RWPE2 (cell line): ENCODE measurements at regions not wholly inside any gene's neighbourhood (a gene's known extent, or its start where the extent isn't known, plus 50 kb on each side); places are given as distances from the start of the nearest gene placed in this dataset.

ENCODE experiments used
- ATAC-seq: fragments of 200-7000 bp; cut with Tn5 transposase; 3 replicates; pipeline ENCODE4 v1.9.1; 2021; ENCODE audit warnings: low read depth
- DNase-seq: peaks from one replicate; pipeline ENCODE4 v3.0.0-alpha.2; 2020; ENCODE audit warnings: low spot score
- H3K27ac ChIP-seq: fragments of 450-650 bp; 2 replicates; pipeline ENCODE4 v1.5.1; 2017; ENCODE audit warnings: mild to moderate bottlenecking; ENCODE audit not compliant: poor library complexity, severe bottlenecking
- H3K27me3 ChIP-seq: fragments of 250-450 bp; sonication (Bioruptor Pico); 2 replicates; pipeline ENCODE4 v1.5.1; 2021; ENCODE audit warnings: mild to moderate bottlenecking, moderate library complexity; ENCODE audit not compliant: insufficient read depth, poor library complexity, severe bottlenecking
- H3K36me3 ChIP-seq: fragments of 250-450 bp; sonication (Bioruptor Pico); 2 replicates; pipeline ENCODE4 v1.5.1; 2020; ENCODE audit warnings: low read depth, mild to moderate bottlenecking, moderate library complexity
- H3K4me1 ChIP-seq: fragments of 250-450 bp; sonication (Bioruptor Pico); 2 replicates; pipeline ENCODE4 v1.5.1; 2021; ENCODE audit warnings: mild to moderate bottlenecking, moderate library complexity; ENCODE audit not compliant: insufficient read depth, poor library complexity, severe bottlenecking
- H3K4me3 ChIP-seq: fragments of 250-450 bp; sonication (Bioruptor Pico); 2 replicates; pipeline ENCODE4 v1.5.1; 2021; ENCODE audit warnings: mild to moderate bottlenecking, moderate library complexity; ENCODE audit not compliant: severe bottlenecking
- H3K9me3 ChIP-seq: fragments of 250-450 bp; sonication (Bioruptor Pico); 2 replicates; pipeline ENCODE4 v1.5.1; 2021; ENCODE audit warnings: mild to moderate bottlenecking, moderate library complexity; ENCODE audit not compliant: severe bottlenecking
- TF ChIP-seq, protein P1 (sequence below): fragments of 450-650 bp; IDR thresholded peaks from one replicate; pipeline ENCODE4 v1.5.1; 2017; ENCODE audit warnings: mild to moderate bottlenecking, moderate library complexity; ENCODE audit not compliant: poor library complexity, severe bottlenecking

GRCh38 chr7:25829663-25830062 is 322.3 kb upstream of the NFE2L3 start:
- Histone ChIP-seq H3K4me1 (no peaks in the 10 kb centered on the region), H3K27ac (no peak overlapping the region)

DNA sequence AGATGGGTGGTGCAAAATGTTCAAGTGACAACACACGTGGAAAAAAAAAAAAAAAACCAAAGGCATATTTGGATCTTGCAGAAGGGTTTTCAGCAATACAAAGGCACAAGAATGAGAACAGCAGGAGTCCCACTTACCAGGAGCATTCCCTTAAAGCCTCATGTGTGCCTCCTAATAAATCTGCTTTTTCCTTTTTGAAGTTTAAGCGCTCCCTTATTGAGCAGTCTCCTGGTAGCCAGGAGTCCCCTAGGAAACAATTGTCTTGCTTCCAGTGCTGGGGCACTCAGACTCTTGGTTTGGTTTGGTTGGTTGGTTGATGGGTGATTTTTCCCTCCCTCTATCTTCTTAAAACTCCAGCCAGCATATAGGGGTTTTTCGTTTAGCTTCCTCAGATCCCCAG is 321.8 kb upstream of the NFE2L3 start:
- no peak overlapping the region for H3K27ac ChIP-seq
- TF ChIP-seq, protein P1, sequence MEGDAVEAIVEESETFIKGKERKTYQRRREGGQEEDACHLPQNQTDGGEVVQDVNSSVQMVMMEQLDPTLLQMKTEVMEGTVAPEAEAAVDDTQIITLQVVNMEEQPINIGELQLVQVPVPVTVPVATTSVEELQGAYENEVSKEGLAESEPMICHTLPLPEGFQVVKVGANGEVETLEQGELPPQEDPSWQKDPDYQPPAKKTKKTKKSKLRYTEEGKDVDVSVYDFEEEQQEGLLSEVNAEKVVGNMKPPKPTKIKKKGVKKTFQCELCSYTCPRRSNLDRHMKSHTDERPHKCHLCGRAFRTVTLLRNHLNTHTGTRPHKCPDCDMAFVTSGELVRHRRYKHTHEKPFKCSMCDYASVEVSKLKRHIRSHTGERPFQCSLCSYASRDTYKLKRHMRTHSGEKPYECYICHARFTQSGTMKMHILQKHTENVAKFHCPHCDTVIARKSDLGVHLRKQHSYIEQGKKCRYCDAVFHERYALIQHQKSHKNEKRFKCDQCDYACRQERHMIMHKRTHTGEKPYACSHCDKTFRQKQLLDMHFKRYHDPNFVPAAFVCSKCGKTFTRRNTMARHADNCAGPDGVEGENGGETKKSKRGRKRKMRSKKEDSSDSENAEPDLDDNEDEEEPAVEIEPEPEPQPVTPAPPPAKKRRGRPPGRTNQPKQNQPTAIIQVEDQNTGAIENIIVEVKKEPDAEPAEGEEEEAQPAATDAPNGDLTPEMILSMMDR: no peak

More at GRCh38 chr7:25829663-25830062, 322.3 kb upstream of the NFE2L3 start:
- Histone ChIP-seq H3K36me3 (no peaks in the 10 kb centered on the region), H3K27me3 (no peaks in the 10 kb centered on the region), H3K4me3 (no peak overlapping the region), H3K9me3 (no peaks in the 10 kb centered on the region)
- ATAC-seq: no peak
- TF ChIP-seq, protein P1: no peak
- DNase-seq: no peak

GRCh38 chr7:25831062-25831691 is 320.8 kb upstream of the NFE2L3 start:
- Histone ChIP-seq H3K4me3 (no peak overlapping the region), H3K27me3 (no peaks in the 10 kb centered on the region), H3K4me1 (no peaks in the 10 kb centered on the region), H3K27ac (no peak overlapping the region), H3K9me3 (no peaks in the 10 kb centered on the region), H3K36me3 (no peaks in the 10 kb centered on the region)
- DNase-seq (no peak), ATAC-seq (no peak)
- TF ChIP-seq, protein P1: no peak

More for the DNA sequence above, 321.8 kb upstream of the NFE2L3 start:
- DNase-seq (no peak), ATAC-seq (no peak)
- no peaks in the 10 kb centered on the region for H3K9me3 ChIP-seq
- H3K36me3 ChIP-seq: no peaks in the 10 kb centered on the region
- H3K27me3 ChIP-seq: no peaks in the 10 kb centered on the region
- no peak overlapping the region for H3K4me3 ChIP-seq
- no peaks in the 10 kb centered on the region for H3K4me1 ChIP-seq

- Histone ChIP-seq H3K27ac (no peak overlapping the region), H3K4me1 (no peaks in the 10 kb centered on the region), H3K9me3 (no peaks in the 10 kb centered on the region), H3K27me3 (no peaks in the 10 kb centered on the region), H3K4me3 (no peak overlapping the region), H3K36me3 (no peaks in the 10 kb centered on the region)
- DNase-seq: no peak
- TF ChIP-seq, protein P1: no peak
- ATAC-seq: no peak
Measured at GRCh38 chr7:25831831-25832411, 320.1 kb upstream of the NFE2L3 start.

DNA sequence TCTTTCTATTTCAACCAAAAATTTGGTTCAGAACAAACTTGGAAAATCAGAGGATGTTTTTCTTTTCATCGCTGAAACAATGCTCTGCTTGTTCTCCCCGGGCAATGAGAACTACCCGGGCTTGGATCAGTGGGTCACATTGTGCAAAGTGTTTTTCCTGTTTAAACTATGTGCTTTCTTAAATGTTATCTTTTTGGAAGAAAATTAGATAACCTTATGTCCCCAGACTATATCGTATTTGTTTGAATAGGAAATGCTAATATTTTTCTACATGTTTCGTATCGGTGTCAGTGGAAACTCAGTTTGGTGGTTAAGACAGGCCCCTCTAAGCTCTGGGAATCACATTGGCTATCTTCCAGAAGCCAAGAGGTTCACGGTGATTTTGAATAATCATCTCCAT is 319.5 kb upstream of the NFE2L3 start:
- no peak for DNase-seq
- H3K27ac ChIP-seq: no peak overlapping the region
- no peaks in the 10 kb centered on the region for H3K9me3 ChIP-seq
- H3K27me3 ChIP-seq: no peaks in the 10 kb centered on the region
- H3K4me1 ChIP-seq: no peaks in the 10 kb centered on the region
- no peak for ATAC-seq
- TF ChIP-seq, protein P1: no peak
- H3K36me3 ChIP-seq: no peaks in the 10 kb centered on the region
- H3K4me3 ChIP-seq: no peak overlapping the region
